Suprapubic skin (tissue), 4 donors: ENCODE measurements at regions not wholly inside any gene's neighbourhood (a gene's known extent, or its start where the extent isn't known, plus 50 kb on each side); places are given as distances from the start of the nearest gene placed in this dataset.

Experiments used
- DNase-seq, 2 donors: peaks; one replicate each; pipeline ENCODE4 v3.0.0-alpha.2; 2019; ENCODE audit warnings: low spot score in 2 of 2
- H3K27ac ChIP-seq: fragments of 200-600 bp; sonication (generic); one replicate; pipeline ENCODE4 v1.5.1; 2019
- H3K27me3 ChIP-seq: fragments of 200-600 bp; sonication (generic); one replicate; pipeline ENCODE4 v1.5.1; 2019
- H3K36me3 ChIP-seq: fragments of 200-600 bp; sonication (generic); one replicate; pipeline ENCODE4 v1.5.1; 2019
- H3K4me1 ChIP-seq: fragments of 200-600 bp; sonication (generic); one replicate; pipeline ENCODE4 v1.5.1; 2019
- H3K4me3 ChIP-seq: fragments of 200-600 bp; sonication (generic); one replicate; pipeline ENCODE4 v1.5.1; 2019; ENCODE audit warnings: mild to moderate bottlenecking
- H3K9me3 ChIP-seq: fragments of 200-600 bp; sonication (generic); one replicate; pipeline ENCODE4 v1.5.1; 2019
- CTCF ChIP-seq, 2 donors: fragments of 200-600 bp in 1 of 2; fragments of 450-650 bp in 1 of 2; sonication (generic) in 1 of 2; IDR thresholded peaks; one replicate each; pipeline ENCODE4 v1.5.1; 2016 to 2019; ENCODE audit warnings: antibody characterized with exemption in 2 of 2, mild to moderate bottlenecking in 1 of 2, moderate library complexity in 1 of 2
- EP300 ChIP-seq: sonication (generic); formaldehyde crosslinking; IDR thresholded peaks from one replicate; pipeline ENCODE4 v1.6.1; 2017; ENCODE audit warnings: antibody characterized with exemption
- POLR2A ChIP-seq, 2 donors: fragments of 450-650 bp; IDR thresholded peaks; one replicate each; pipeline ENCODE4 v1.6.1; 2017; ENCODE audit warnings: antibody characterized with exemption in 2 of 2, mild to moderate bottlenecking in 2 of 2, moderate library complexity in 2 of 2
- POLR2AphosphoS5 ChIP-seq, 3 donors: sonication (generic); formaldehyde crosslinking; IDR thresholded peaks; one replicate each; pipeline ENCODE4 v1.6.1; 2017; ENCODE audit warnings: antibody characterized with exemption in 3 of 3
- WGBS: methylation state at CpG from one replicate; pipeline ENCODE4 v1.1.5; 2018; 5-methylcytosine and 5-hydroxymethylcytosine counted together

GRCh38 chr18:5651736-5652135 is 107.9 kb upstream of the EPB41L3 start:
- Histone ChIP-seq H3K4me3 (no peak overlapping the region), H3K27ac (no peak overlapping the region), H3K9me3 (no peaks in the 10 kb centered on the region), H3K27me3 (no peaks in the 10 kb centered on the region), H3K36me3 (no peaks in the 10 kb centered on the region), H3K4me1 (no peaks in the 10 kb centered on the region)
- no peak for DNase-seq
- TF ChIP-seq EP300 (no peak), CTCF (IDR thresholded peaks at IDR 0.05) (no peak), POLR2A (IDR thresholded peaks at IDR 0.05) (no peak), POLR2AphosphoS5 (IDR thresholded peaks at IDR 0.05) (no peak)

GRCh38 chr18:5649439-5649838 is 105.6 kb upstream of the EPB41L3 start:
- 81% methylated on average over 8 of the region's 8 CpGs for WGBS
- no peaks in the 10 kb centered on the region for H3K9me3 ChIP-seq
- TF ChIP-seq POLR2A (IDR thresholded peaks at IDR 0.05) = no peak
- H3K4me1 ChIP-seq = no peaks in the 10 kb centered on the region
- H3K27me3 ChIP-seq = no peaks in the 10 kb centered on the region
- H3K27ac ChIP-seq = no peak overlapping the region
- DNase-seq = no peak
- no peak overlapping the region for H3K4me3 ChIP-seq
- H3K36me3 ChIP-seq = no peaks in the 10 kb centered on the region

- Histone ChIP-seq H3K27me3 (no peaks in the 10 kb centered on the region), H3K4me1 (no peaks in the 10 kb centered on the region), H3K4me3 (no peak overlapping the region), H3K9me3 (no peaks in the 10 kb centered on the region), H3K36me3 (no peaks in the 10 kb centered on the region), H3K27ac (no peak overlapping the region)
- no peak for DNase-seq
- WGBS = 47% methylated on average over 3 of the region's 3 CpGs
- TF ChIP-seq POLR2AphosphoS5 (IDR thresholded peaks at IDR 0.05) (no peak), POLR2A (IDR thresholded peaks at IDR 0.05) (no peak), EP300 (no peak), CTCF (IDR thresholded peaks at IDR 0.05) (no peak)
These were observed 102.9 kb upstream of the EPB41L3 start for GRCh38 chr18:5646739-5647138.

GRCh38 chr18:5643288-5643687 is 99.5 kb upstream of the EPB41L3 start:
- Histone ChIP-seq H3K27ac (no peak overlapping the region), H3K27me3 (peaks cover 6% of the 10 kb centered on the region), H3K4me1 (no peaks in the 10 kb centered on the region), H3K4me3 (no peak overlapping the region), H3K9me3 (no peaks in the 10 kb centered on the region), H3K36me3 (no peaks in the 10 kb centered on the region)
- TF ChIP-seq CTCF (IDR thresholded peaks at IDR 0.05) (no peak), EP300 (no peak), POLR2AphosphoS5 (IDR thresholded peaks at IDR 0.05) (no peak), POLR2A (IDR thresholded peaks at IDR 0.05) (no peak)
- no peak for DNase-seq
- 92% methylated on average over 7 of the region's 7 CpGs for WGBS

GRCh38 chr18:5640939-5641338 is 97.1 kb upstream of the EPB41L3 start:
- WGBS = 73% methylated on average over 12 of the region's 12 CpGs
- H3K4me3 ChIP-seq = no peak overlapping the region
- H3K36me3 ChIP-seq = no peaks in the 10 kb centered on the region
- no peaks in the 10 kb centered on the region for H3K4me1 ChIP-seq
- H3K27ac ChIP-seq = no peak overlapping the region
- H3K9me3 ChIP-seq = no peaks in the 10 kb centered on the region
- TF ChIP-seq POLR2A (IDR thresholded peaks at IDR 0.05) (no peak), EP300 (no peak), CTCF (IDR thresholded peaks at IDR 0.05) (no peak), POLR2AphosphoS5 (IDR thresholded peaks at IDR 0.05) (no peak)
- DNase-seq = no peak
- H3K27me3 ChIP-seq = peaks cover 9% of the 10 kb centered on the region

GRCh38 chr18:5639131-5639530 is 95.3 kb upstream of the EPB41L3 start:
- H3K27ac ChIP-seq = no peak overlapping the region
- no peak for DNase-seq
- 46% methylated on average over 2 of the region's 2 CpGs for WGBS

More at GRCh38 chr18:5639131-5639530, 95.3 kb upstream of the EPB41L3 start:
- TF ChIP-seq POLR2A (IDR thresholded peaks at IDR 0.05) (no peak), POLR2AphosphoS5 (IDR thresholded peaks at IDR 0.05) (no peak), EP300 (no peak), CTCF (IDR thresholded peaks at IDR 0.05) (no peak)
- Histone ChIP-seq H3K4me1 (no peaks in the 10 kb centered on the region), H3K36me3 (no peaks in the 10 kb centered on the region), H3K27me3 (peaks cover 9% of the 10 kb centered on the region), H3K9me3 (no peaks in the 10 kb centered on the region), H3K4me3 (no peak overlapping the region)
